HepG2 (cell line): ENCODE measurements at regions not wholly inside any gene's neighbourhood (a gene's known extent, or its start where the extent isn't known, plus 50 kb on each side); places are given as distances from the start of the nearest gene placed in this dataset.

Source experiments
- ELF1 ChIP-seq: sonication (generic); formaldehyde crosslinking; IDR thresholded peaks from 2 replicates; pipeline ENCODE4 v1.4.0; 2020; ENCODE audit warnings: missing genetic modification reagents
- NBN ChIP-seq: fragments of 450-650 bp; conservative IDR thresholded peaks from 2 replicates; pipeline ENCODE4 v1.6.1; 2017
- PAX8 ChIP-seq: sonication (generic); formaldehyde crosslinking; IDR thresholded peaks from 2 replicates; pipeline ENCODE4 v1.8.0; 2022; ENCODE audit warnings: mild to moderate bottlenecking, missing genetic modification reagents, borderline replicate concordance
- SMYD3 ChIP-seq: sonication (generic); formaldehyde crosslinking; IDR thresholded peaks from 2 replicates; pipeline ENCODE4 v1.8.1; 2023; ENCODE audit warnings: mild to moderate bottlenecking, missing genetic modification reagents
- ZNF253 ChIP-seq: sonication (generic); formaldehyde crosslinking; IDR thresholded peaks from 2 replicates; pipeline ENCODE4 v1.8.0; 2022; ENCODE audit warnings: mild to moderate bottlenecking, missing genetic modification reagents, borderline replicate concordance
- ZNF549 ChIP-seq: sonication (generic); formaldehyde crosslinking; IDR thresholded peaks from 2 replicates; pipeline ENCODE4 v1.5.0; 2020; ENCODE audit warnings: missing genetic modification reagents
- ZNF558 ChIP-seq: sonication (generic); formaldehyde crosslinking; IDR thresholded peaks from 2 replicates; pipeline ENCODE4 v1.9.0; 2022; ENCODE audit warnings: mild to moderate bottlenecking, missing genetic modification reagents, borderline replicate concordance
- ZSCAN29 ChIP-seq: sonication (generic); formaldehyde crosslinking; conservative IDR thresholded peaks from 2 replicates; pipeline ENCODE4 v1.4.0; 2020; ENCODE audit warnings: mild to moderate bottlenecking, missing genetic modification reagents
- TF ChIP-seq, protein P1 (sequence below): sonication (generic); formaldehyde crosslinking; IDR thresholded peaks from 2 replicates; pipeline ENCODE4 v1.4.0; 2020; ENCODE audit warnings: missing genetic modification reagents
- TF ChIP-seq, protein P2 (sequence below): fragments of 450-650 bp; IDR thresholded peaks from 2 replicates; pipeline ENCODE4 v1.6.1; 2016
- TF ChIP-seq, protein P3 (sequence below): sonication (generic); formaldehyde crosslinking; IDR thresholded peaks from 2 replicates; pipeline ENCODE4 v1.4.0; 2020; ENCODE audit warnings: missing genetic modification reagents, mild to moderate bottlenecking, borderline replicate concordance
- TF ChIP-seq, protein P4 (sequence below), 2 experiments: sonication (generic) in 1 of 2; formaldehyde crosslinking in 1 of 2; IDR thresholded peaks; 2 replicates each; pipeline versions ENCODE4 v1.4.0 to v1.6.1; 2016 to 2020; ENCODE audit warnings: borderline replicate concordance in 1 of 2, low read depth in 1 of 2, mild to moderate bottlenecking in 1 of 2, missing genetic modification reagents in 1 of 2
- TF ChIP-seq, protein P5 (sequence below): sonication (generic); formaldehyde crosslinking; IDR thresholded peaks from 2 replicates; pipeline ENCODE4 v1.9.0; 2022; ENCODE audit warnings: missing genetic modification reagents, mild to moderate bottlenecking, borderline replicate concordance

DNA sequence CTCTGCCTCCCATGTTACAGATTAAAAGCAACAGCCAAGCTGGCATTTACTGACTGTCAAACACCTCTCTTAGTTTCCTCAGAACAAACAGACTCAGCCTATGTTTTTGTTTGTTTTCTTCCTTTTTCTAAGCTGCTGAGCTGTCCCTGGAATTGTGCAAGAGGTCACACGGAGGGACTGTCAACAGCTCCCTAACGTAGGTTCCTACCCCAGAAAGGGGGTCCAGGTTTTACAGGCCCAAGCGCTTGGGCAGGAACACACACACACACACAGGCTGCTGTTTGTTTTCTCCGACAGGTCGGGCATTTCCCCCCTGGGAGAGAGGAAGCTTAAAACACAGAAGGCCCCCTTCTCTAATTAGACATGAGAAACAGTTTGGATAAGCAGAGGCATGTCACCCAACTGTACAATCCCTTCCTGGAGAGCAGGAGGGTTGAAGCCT is 739.6 kb upstream of the TBX3 start (continued):
- TF ChIP-seq, protein P1, sequence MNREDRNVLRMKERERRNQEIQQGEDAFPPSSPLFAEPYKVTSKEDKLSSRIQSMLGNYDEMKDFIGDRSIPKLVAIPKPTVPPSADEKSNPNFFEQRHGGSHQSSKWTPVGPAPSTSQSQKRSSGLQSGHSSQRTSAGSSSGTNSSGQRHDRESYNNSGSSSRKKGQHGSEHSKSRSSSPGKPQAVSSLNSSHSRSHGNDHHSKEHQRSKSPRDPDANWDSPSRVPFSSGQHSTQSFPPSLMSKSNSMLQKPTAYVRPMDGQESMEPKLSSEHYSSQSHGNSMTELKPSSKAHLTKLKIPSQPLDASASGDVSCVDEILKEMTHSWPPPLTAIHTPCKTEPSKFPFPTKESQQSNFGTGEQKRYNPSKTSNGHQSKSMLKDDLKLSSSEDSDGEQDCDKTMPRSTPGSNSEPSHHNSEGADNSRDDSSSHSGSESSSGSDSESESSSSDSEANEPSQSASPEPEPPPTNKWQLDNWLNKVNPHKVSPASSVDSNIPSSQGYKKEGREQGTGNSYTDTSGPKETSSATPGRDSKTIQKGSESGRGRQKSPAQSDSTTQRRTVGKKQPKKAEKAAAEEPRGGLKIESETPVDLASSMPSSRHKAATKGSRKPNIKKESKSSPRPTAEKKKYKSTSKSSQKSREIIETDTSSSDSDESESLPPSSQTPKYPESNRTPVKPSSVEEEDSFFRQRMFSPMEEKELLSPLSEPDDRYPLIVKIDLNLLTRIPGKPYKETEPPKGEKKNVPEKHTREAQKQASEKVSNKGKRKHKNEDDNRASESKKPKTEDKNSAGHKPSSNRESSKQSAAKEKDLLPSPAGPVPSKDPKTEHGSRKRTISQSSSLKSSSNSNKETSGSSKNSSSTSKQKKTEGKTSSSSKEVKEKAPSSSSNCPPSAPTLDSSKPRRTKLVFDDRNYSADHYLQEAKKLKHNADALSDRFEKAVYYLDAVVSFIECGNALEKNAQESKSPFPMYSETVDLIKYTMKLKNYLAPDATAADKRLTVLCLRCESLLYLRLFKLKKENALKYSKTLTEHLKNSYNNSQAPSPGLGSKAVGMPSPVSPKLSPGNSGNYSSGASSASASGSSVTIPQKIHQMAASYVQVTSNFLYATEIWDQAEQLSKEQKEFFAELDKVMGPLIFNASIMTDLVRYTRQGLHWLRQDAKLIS (CRISPR knock-in tag): peak; percentile 82
- TF ChIP-seq ZNF253 (no peak), NBN (no peak), ZSCAN29 (peak; percentile 92), ELF1 (peak; percentile 79), PAX8 (CRISPR knock-in tag) (no peak), ZNF549 (CRISPR knock-in tag) (no peak), ZNF558 (0 out of 2 replicates have a peak, but pooled peaks have one; percentile 50), SMYD3 (CRISPR knock-in tag) (no peak)
- TF ChIP-seq, protein P2, sequence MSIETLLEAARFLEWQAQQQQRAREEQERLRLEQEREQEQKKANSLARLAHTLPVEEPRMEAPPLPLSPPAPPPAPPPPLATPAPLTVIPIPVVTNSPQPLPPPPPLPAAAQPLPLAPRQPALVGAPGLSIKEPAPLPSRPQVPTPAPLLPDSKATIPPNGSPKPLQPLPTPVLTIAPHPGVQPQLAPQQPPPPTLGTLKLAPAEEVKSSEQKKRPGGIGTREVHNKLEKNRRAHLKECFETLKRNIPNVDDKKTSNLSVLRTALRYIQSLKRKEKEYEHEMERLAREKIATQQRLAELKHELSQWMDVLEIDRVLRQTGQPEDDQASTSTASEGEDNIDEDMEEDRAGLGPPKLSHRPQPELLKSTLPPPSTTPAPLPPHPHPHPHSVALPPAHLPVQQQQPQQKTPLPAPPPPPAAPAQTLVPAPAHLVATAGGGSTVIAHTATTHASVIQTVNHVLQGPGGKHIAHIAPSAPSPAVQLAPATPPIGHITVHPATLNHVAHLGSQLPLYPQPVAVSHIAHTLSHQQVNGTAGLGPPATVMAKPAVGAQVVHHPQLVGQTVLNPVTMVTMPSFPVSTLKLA: no peak
- TF ChIP-seq, protein P3, sequence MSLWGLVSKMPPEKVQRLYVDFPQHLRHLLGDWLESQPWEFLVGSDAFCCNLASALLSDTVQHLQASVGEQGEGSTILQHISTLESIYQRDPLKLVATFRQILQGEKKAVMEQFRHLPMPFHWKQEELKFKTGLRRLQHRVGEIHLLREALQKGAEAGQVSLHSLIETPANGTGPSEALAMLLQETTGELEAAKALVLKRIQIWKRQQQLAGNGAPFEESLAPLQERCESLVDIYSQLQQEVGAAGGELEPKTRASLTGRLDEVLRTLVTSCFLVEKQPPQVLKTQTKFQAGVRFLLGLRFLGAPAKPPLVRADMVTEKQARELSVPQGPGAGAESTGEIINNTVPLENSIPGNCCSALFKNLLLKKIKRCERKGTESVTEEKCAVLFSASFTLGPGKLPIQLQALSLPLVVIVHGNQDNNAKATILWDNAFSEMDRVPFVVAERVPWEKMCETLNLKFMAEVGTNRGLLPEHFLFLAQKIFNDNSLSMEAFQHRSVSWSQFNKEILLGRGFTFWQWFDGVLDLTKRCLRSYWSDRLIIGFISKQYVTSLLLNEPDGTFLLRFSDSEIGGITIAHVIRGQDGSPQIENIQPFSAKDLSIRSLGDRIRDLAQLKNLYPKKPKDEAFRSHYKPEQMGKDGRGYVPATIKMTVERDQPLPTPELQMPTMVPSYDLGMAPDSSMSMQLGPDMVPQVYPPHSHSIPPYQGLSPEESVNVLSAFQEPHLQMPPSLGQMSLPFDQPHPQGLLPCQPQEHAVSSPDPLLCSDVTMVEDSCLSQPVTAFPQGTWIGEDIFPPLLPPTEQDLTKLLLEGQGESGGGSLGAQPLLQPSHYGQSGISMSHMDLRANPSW (CRISPR knock-in tag): 0 out of 2 replicates have a peak, but pooled peaks have one; percentile 58
- TF ChIP-seq, protein P4, sequence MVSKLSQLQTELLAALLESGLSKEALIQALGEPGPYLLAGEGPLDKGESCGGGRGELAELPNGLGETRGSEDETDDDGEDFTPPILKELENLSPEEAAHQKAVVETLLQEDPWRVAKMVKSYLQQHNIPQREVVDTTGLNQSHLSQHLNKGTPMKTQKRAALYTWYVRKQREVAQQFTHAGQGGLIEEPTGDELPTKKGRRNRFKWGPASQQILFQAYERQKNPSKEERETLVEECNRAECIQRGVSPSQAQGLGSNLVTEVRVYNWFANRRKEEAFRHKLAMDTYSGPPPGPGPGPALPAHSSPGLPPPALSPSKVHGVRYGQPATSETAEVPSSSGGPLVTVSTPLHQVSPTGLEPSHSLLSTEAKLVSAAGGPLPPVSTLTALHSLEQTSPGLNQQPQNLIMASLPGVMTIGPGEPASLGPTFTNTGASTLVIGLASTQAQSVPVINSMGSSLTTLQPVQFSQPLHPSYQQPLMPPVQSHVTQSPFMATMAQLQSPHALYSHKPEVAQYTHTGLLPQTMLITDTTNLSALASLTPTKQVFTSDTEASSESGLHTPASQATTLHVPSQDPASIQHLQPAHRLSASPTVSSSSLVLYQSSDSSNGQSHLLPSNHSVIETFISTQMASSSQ (IDR thresholded peaks at IDR 0.05; ENCODE audit: low read depth): peak; percentile 85
- TF ChIP-seq, protein P4 (CRISPR knock-in tag; IDR thresholded peaks at IDR 0.05; ENCODE audit: borderline replicate concordance): peak; percentile 96
- TF ChIP-seq, protein P5, sequence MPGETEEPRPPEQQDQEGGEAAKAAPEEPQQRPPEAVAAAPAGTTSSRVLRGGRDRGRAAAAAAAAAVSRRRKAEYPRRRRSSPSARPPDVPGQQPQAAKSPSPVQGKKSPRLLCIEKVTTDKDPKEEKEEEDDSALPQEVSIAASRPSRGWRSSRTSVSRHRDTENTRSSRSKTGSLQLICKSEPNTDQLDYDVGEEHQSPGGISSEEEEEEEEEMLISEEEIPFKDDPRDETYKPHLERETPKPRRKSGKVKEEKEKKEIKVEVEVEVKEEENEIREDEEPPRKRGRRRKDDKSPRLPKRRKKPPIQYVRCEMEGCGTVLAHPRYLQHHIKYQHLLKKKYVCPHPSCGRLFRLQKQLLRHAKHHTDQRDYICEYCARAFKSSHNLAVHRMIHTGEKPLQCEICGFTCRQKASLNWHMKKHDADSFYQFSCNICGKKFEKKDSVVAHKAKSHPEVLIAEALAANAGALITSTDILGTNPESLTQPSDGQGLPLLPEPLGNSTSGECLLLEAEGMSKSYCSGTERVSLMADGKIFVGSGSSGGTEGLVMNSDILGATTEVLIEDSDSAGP: peak; percentile 58
